ENCODE measurements at regions not wholly inside any gene's neighbourhood (a gene's known extent, or its start where the extent isn't known, plus 50 kb on each side); places are given as distances from the start of the nearest gene placed in this dataset.

GRCh38 chr10:8439040-8439439 lies 384.6 kb downstream of the GATA3 start:
- no peaks in the 10 kb centered on the region for H3K9me3 ChIP-seq (ENCODE audit: control insufficient read depth in 2 of 3, insufficient read depth in 1 of 3, low read length in 3 of 3)
- H3K4me3 ChIP-seq (ENCODE audit: low read length in 3 of 3), result no peak overlapping the region
- H3K27ac ChIP-seq (ENCODE audit: low read depth in 2 of 2, low read length in 2 of 2), result no peak overlapping the region
- H3K27me3 ChIP-seq (ENCODE audit: control insufficient read depth, insufficient read depth, low read length), result no peaks in the 10 kb centered on the region
- DNase-seq, result no peak
- H3K4me1 ChIP-seq (ENCODE audit: control insufficient read depth in 2 of 3, insufficient read depth in 2 of 3, low read depth in 1 of 3, low read length in 3 of 3), result no peaks in the 10 kb centered on the region
- no peak for TF ChIP-seq CTCF (IDR thresholded peaks at IDR 0.05; ENCODE audit: borderline replicate concordance, extremely low read depth, insufficient read depth)
- intact Hi-C loops (cut with DNase I), result no loop called here
- H3K36me3 ChIP-seq (ENCODE audit: control insufficient read depth in 2 of 3, insufficient read depth in 3 of 3, low read length in 3 of 3), result no peaks in the 10 kb centered on the region
- no peak overlapping the region for H3K9ac ChIP-seq (ENCODE audit: low read length in 3 of 3)
- FAIRE-seq, result no peak

- FAIRE-seq, result no peak
- H3K4me1 ChIP-seq (ENCODE audit: control insufficient read depth in 2 of 3, insufficient read depth in 2 of 3, low read depth in 1 of 3, low read length in 3 of 3), result no peaks in the 10 kb centered on the region
- H3K9me3 ChIP-seq (ENCODE audit: control insufficient read depth in 2 of 3, insufficient read depth in 1 of 3, low read length in 3 of 3), result no peaks in the 10 kb centered on the region
- no peak overlapping the region for H3K9ac ChIP-seq (ENCODE audit: low read length in 3 of 3)
- DNase-seq, result peak in 4 of 5 donors; percentile 10 to 47 (median 20)
- no peak overlapping the region for H3K4me3 ChIP-seq (ENCODE audit: low read length in 3 of 3)
- intact Hi-C loops (cut with DNase I), result no loop called here
- no peak for TF ChIP-seq CTCF (IDR thresholded peaks at IDR 0.05; ENCODE audit: borderline replicate concordance, extremely low read depth, insufficient read depth)
- H3K36me3 ChIP-seq (ENCODE audit: control insufficient read depth in 2 of 3, insufficient read depth in 3 of 3, low read length in 3 of 3), result no peaks in the 10 kb centered on the region
- no peak overlapping the region for H3K27ac ChIP-seq (ENCODE audit: low read depth in 2 of 2, low read length in 2 of 2)
- no peaks in the 10 kb centered on the region for H3K27me3 ChIP-seq (ENCODE audit: control insufficient read depth, insufficient read depth, low read length)
These were observed 390.1 kb downstream of the GATA3 start for GRCh38 chr10:8444630-8445029.

DNA sequence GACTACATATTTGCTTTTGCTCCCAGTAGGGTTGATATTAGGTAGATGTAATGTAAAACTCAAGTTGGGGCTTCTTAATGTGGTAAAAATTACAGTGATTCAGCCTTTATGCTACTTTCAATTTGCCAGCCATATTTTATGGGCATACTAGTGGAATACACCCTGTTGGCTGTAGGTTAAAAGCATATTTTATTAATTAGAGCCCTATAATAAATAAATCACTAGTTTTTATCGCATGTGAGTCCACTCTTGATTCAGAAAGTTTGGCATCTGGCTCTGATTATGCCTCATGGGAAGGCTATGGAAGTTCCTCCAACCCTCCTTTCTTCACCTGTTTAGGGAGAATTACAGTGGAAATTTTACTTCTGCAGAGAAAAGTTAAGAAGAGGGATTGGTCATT lies 390.9 kb downstream of the GATA3 start:
- intact Hi-C loops (cut with DNase I), result no loop called here
- no peak for DNase-seq
- H3K4me3 ChIP-seq (ENCODE audit: low read length in 3 of 3), result no peak overlapping the region

More for the DNA sequence above, 390.9 kb downstream of the GATA3 start:
- Histone ChIP-seq H3K4me1 (ENCODE audit: control insufficient read depth in 2 of 3, insufficient read depth in 2 of 3, low read depth in 1 of 3, low read length in 3 of 3) (no peaks in the 10 kb centered on the region), H3K27me3 (ENCODE audit: control insufficient read depth, insufficient read depth, low read length) (no peaks in the 10 kb centered on the region), H3K36me3 (ENCODE audit: control insufficient read depth in 2 of 3, insufficient read depth in 3 of 3, low read length in 3 of 3) (no peaks in the 10 kb centered on the region), H3K9ac (ENCODE audit: low read length in 3 of 3) (no peak overlapping the region), H3K9me3 (ENCODE audit: control insufficient read depth in 2 of 3, insufficient read depth in 1 of 3, low read length in 3 of 3) (no peaks in the 10 kb centered on the region), H3K27ac (ENCODE audit: low read depth in 2 of 2, low read length in 2 of 2) (no peak overlapping the region)
- no peak for TF ChIP-seq CTCF (IDR thresholded peaks at IDR 0.05; ENCODE audit: borderline replicate concordance, extremely low read depth, insufficient read depth)
- FAIRE-seq, result no peak

Data from kidney (tissue), 13 donors.